IMR-90 (cell line): ENCODE measurements at regions not wholly inside any gene's neighbourhood (a gene's known extent, or its start where the extent isn't known, plus 50 kb on each side); places are given as distances from the start of the nearest gene placed in this dataset.

Experiments used
- BHLHE40 ChIP-seq: fragments of 150-350 bp; IDR thresholded peaks from 2 replicates; pipeline ENCODE4 v1.6.1; 2016; ENCODE audit warnings: mild to moderate bottlenecking, low read depth, low read length
- CEBPB ChIP-seq: IDR thresholded peaks from 2 replicates; pipeline ENCODE4 v1.6.1; 2012; ENCODE audit warnings: low read depth, low read length, improper control_type of control experiment
- CTCF ChIP-seq: conservative IDR thresholded peaks from 2 replicates; pipeline ENCODE4 v1.5.1; 2012; ENCODE audit warnings: mild to moderate bottlenecking, low read depth, low read length, improper control_type of control experiment
- FOS ChIP-seq: fragments of 150-350 bp; IDR thresholded peaks from 2 replicates; pipeline ENCODE4 v1.6.1; 2016; ENCODE audit warnings: low read depth, low read length
- MAFK ChIP-seq: IDR thresholded peaks from 2 replicates; pipeline ENCODE4 v1.6.1; 2012; ENCODE audit warnings: low read depth, low read length, improper control_type of control experiment
- MAZ ChIP-seq: IDR thresholded peaks from 2 replicates; pipeline ENCODE4 v1.6.1; 2012; ENCODE audit warnings: low read depth, mild to moderate bottlenecking, low read length, improper control_type of control experiment, moderate library complexity, borderline replicate concordance
- NFE2L2 ChIP-seq: fragments of 150-350 bp; IDR thresholded peaks from 2 replicates; pipeline ENCODE4 v1.6.1; 2016; ENCODE audit warnings: low read depth, mild to moderate bottlenecking, low read length
- POLR2A ChIP-seq: IDR thresholded peaks from 2 replicates; pipeline ENCODE4 v1.6.1; 2012; ENCODE audit warnings: mild to moderate bottlenecking, low read depth, low read length
- RAD21 ChIP-seq: IDR thresholded peaks from 2 replicates; pipeline ENCODE4 v1.6.1; 2012; ENCODE audit warnings: low read length, improper control_type of control experiment
- RCOR1 ChIP-seq: IDR thresholded peaks from 2 replicates; pipeline ENCODE4 v1.6.1; 2012; ENCODE audit warnings: mild to moderate bottlenecking, low read length, improper control_type of control experiment; ENCODE audit not compliant: insufficient replicate concordance
- RFX5 ChIP-seq: IDR thresholded peaks from 2 replicates; pipeline ENCODE4 v1.8.0; 2012; ENCODE audit warnings: low read depth, mild to moderate bottlenecking, low read length, moderate library complexity
- SMC3 ChIP-seq: fragments of 150-350 bp; IDR thresholded peaks from 2 replicates; pipeline ENCODE4 v1.6.1; 2016; ENCODE audit warnings: low read depth, mild to moderate bottlenecking, antibody characterized with exemption, low read length, moderate library complexity
- USF2 ChIP-seq: fragments of 150-350 bp; IDR thresholded peaks from 2 replicates; pipeline ENCODE4 v1.6.1; 2017; ENCODE audit warnings: mild to moderate bottlenecking, antibody characterized with exemption, low read length, low read depth

- TF ChIP-seq CTCF (no peak), RFX5 (no peak), POLR2A (no peak), BHLHE40 (no peak), SMC3 (no peak), MAFK (no peak), RAD21 (no peak), CEBPB (no peak), USF2 (no peak), FOS (no peak), RCOR1 (no peak), NFE2L2 (no peak), MAZ (no peak)
Observed at GRCh38 chr13:78881751-78882150, 222.8 kb upstream of the OBI1 start.
